ENCODE measurements at regions not wholly inside any gene's neighbourhood (a gene's known extent, or its start where the extent isn't known, plus 50 kb on each side); places are given as distances from the start of the nearest gene placed in this dataset.

DNA sequence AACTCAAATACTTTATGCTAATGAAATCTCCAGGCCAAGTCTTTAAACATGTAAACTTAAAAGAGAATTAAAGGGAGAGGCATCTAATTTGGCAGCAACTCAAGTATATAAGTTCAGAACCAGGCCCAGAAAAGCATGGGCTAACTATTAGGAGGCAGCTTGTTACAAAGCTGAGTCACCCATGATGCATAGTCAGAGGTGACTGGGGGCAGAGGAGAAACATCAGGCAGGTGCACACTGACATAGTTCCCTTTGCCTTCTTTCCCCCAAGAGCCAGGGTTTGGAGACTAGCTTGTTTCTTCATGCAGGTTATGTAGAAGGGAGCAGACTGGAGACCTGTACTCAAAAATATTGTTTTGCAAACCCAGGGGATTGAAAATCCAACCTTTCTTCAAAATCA is 619.0 kb downstream of the SOX6 start:
- no peak for DNase-seq (ENCODE audit: low read depth)

DNA sequence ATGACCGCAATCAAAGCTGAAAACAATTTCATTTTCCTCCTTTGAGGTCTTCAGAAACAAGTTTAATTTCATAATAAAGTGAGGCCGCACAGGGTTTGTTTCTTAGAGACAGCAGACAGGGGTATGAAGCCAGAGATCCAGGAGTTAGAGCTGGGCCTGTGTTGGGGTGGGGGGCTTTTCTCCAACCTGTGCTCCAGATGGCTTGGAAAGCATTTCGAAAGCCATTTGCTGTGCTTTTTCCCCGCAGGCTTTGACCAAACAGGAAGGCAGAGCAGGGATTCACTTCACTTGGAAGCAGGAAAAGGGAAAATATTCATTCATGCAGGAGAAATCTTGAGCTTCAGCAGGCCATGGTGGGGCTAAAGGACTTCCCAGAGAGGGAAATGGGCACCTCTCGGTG is 617.4 kb downstream of the SOX6 start:
- DNase-seq (ENCODE audit: low read depth): no peak

DNA sequence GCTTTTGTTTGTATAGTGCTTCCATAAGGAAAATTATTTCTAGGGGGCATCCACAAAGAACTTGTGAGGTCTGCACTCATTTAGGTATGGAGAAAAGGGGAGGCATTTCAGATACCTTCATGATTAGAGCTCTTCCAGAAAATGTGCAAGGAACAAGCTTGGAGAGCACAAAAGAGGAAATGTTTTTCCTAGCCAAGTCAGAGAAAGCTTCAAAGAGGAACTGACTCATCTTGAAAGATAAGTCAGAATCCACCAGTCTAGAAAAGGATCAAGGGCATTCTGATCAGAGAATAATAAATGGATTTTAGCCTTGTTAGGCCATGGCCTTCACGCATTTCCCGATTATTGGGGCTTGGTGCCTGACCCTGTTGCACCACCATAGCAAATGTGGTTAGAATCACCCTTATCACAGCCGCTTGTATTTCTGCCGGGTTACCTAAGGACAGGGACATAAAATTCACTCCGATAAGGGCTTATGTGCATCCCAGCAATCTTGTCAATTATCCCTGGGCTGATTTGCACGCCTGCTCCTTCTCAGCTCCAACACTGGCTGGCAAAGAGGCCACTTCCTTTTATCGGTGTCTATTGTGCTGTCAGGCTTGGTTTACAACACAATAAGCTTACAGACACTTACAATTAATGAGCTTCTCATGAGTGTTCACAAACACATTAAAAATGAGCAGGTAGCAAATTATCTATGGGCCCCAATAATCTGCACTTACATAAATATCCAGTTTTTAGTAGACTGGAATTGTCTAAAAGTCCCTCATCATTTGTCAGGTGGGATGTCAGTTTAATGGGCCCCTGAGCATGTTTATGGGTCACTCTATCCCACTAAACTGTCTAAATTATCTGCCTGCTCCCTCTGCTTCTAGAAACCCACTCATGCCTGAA is 613.5 kb downstream of the SOX6 start:
- DNase-seq (ENCODE audit: low read depth): no peak

DNA sequence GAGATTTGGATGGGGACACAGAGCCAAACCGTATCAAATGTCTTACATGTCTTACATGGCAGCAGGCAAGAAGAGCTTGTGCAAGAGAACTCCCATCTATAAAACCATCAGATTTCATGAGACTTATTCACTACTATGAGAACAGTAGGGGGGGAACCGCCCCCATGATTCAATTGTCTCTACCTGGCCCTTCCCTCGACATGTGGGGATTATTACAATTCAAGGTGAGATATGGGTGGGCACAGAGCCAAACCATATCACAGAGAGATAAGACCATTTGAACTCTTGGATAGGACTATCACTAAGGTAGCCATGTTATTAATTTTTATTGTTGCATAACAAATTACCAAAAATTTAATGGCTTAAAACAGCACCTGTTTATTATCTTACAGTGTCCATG is 611.7 kb downstream of the SOX6 start:
- DNase-seq (ENCODE audit: low read depth): no peak

DNA sequence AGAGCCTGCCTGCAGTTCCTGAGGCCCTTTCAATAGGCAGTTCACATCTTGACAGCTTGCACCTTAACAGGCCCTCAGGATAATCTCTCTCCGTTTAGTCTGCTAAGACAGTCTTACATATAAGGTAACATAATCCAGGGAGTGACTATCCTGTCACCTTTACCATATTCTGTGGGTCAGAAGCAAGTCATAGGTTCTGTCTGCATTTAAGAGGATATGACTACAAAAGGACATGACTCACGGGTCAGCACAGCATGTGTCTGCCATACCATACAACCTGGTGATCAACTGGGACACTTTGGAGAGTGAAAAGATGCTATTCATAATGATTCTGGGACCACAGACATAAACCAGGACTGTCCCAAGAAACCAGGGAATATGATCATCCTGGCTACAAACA is 611.1 kb downstream of the SOX6 start:
- DNase-seq (ENCODE audit: low read depth): no peak

DNA sequence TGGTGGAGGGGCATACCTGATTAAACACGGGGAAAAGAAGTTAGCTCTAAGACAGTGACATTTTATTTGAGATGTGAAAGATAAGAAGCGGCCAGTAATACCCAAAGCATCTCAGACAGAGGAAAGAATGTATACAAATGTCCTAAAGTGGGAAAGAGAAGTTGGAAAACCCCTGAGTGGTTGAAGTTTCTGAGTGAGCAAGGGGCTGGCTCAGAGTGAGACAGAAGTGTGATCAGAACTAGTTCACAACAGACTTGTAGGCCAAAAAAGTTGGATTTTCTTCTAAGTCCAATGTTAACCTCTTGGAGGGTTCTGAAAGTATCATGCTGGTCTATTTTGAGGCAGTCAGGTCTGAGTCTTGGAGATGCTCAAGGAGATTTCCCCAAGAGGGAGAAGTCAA is 608.7 kb downstream of the SOX6 start:
- DNase-seq (ENCODE audit: low read depth): no peak

DNA sequence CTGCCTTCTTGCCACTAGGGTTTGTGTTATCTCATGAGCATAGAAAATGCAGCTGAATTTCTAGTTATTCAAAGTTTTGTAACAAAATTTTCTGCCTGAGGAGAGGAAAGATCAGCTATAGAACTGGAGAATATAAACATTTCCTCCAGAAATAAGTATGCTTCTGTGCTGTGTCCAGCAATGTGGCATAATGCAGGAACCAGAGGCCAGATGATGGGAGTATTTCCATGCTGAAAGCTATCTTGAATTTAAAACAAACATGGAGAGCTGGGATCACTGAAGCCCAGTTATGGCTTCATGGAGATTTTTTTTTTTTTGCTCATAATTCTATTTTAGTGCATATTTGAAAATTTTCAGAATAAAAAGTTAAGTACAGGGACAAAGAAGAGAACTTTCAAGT is 608.2 kb downstream of the SOX6 start:
- DNase-seq (ENCODE audit: low read depth): no peak

DNA sequence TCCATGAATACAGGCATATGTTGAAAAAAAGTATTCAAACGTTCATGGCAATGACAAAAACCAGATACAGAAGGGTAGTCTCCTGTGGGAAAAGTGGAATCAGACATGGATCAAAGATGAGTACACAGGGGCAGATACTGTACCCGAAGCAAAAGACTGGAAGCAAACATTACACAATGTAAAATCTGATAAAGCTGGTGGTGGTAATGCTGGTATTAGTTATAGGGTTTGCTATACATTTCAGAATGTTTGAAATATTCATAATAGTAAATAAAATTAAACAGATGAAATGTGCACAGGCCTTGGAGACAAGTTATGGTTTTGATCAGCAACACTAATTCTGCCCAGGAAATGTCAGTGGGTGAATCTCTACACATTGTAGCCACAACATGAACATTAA is 607.6 kb downstream of the SOX6 start:
- DNase-seq (ENCODE audit: low read depth): no peak

DNA sequence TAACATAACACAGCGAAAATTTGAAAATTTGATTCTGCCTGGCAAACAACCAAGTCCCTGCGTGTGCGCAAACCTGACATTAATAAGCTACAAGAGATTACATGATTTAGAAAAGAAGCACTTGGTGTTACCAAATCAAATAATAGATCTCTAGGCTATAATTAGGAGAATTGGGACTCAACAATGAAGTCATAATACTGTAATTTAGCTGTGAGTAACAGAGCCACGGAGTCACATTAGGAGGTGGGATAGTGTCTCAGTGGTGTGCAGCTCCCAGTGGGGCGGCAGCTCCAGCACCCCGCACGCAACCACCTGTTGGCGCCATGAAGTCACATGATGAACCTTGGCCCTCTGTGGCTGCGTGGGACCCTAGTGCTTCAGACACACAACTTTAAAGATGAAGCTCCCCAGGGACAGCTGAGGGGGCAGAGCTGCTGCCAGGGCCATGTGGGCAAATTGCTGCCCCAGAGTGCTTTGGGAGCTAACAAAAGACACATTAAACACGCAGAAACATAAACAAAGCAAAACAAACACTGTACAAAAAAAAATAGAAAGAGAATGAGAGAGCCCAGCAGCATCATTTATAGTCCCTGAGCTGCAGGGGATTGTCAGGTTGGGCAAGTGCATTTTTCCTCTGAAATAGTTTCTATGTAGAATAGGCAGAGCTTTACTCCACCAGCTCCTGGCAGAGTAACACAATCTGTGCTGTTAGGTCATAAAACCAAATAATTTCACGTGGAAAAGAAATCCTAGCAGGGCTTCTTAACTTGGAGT is 605.6 kb downstream of the SOX6 start:
- no peak for DNase-seq (ENCODE audit: low read depth)

DNA sequence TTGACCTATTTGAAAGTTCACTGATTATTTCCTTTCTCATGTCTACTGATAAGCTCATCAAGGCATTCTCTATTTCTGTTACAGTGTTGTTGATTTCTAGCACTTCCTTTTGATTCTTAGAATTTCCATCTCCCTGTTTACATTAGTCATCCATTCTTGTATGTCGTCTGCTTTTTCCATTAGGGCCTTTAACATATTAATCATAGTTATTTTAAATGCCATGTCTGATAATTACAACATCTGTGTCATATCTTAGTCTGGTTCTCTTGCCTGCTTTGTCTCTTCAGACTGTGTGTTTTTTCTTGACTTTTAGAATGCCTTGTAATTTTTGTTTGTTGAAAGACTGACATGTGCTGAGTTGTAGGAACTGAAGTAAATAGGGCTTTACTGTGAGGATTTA is 602.1 kb downstream of the SOX6 start:
- no peak for DNase-seq (ENCODE audit: low read depth)

DNA sequence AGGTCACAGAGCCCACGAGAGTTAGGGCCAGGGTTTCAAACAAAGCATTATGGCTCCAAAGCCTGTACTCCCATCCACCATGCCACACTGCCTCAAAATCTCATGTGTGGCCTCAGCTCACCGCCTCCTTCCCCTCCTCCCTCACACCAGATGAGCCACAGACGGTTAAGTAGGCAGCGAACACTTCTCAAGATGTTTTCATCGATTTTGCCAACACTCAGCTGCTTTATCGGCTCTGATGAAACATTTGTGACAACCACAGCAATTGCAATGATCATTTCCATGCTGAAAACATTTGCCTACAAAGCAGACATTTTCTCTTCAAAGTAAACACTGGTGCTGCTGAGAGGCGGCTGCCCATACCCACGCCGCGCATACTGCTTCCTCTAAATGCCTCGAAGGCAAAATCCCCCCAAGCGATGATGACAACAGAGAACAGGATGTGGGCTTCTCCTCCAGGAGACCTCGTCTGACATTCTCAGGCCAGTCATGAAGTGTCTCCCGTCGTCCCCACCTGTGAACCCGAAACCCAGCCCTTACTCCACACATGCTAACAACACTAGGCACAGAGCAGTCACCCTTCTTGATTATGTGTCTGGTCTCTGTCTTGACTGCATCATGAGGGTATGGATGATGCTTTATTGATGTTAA is 599.2 kb downstream of the SOX6 start:
- DNase-seq (ENCODE audit: low read depth): no peak

DNA sequence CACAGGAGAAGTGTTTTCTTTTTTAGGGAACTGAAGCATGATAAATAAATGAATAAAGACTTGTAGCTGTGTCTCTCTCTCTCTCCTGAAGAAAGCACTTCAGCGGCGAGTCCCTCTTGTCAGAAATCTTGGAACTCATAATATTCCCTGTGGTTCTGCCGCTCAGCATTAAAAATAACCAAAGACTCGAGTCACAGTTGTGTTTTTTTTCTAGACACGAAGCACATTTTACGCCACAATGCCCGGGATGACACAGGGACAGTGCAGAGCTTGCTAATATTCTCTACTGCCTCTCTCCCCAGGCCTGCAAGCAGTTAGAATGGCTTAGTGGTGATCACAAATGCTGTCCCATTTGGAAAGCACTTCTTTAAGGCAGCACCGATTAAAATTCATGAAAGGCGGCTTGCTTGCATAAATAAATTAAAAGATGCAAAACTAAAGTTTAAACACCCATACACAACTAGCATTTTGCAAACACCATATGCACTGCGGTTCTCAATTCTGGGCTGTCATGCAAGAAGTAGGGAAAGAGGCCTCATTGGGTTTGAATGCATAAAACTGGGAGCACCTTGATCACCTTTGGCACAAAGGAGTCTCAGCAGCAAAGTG is 597.4 kb downstream of the SOX6 start:
- DNase-seq (ENCODE audit: low read depth): no peak

DNA sequence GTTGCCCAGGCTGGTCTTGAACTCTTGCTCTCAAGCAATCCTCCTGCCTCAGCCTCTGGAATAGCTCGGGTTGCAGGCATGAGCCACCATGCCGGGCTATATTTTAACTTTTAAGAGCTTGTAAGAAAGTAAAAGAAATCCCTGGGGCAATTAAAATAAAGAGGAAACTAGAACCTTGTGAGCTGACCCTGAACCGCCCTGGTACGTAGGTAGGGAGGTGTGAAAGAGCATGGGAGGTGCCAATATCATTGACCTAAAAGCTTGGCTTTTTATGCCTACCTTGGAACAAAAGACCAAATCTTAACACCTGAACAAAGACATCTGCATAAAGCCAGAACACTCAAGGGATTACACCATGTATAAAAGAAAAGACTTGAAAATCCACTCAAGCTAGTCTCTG is 595.1 kb downstream of the SOX6 start:
- no peak for DNase-seq (ENCODE audit: low read depth)

DNA sequence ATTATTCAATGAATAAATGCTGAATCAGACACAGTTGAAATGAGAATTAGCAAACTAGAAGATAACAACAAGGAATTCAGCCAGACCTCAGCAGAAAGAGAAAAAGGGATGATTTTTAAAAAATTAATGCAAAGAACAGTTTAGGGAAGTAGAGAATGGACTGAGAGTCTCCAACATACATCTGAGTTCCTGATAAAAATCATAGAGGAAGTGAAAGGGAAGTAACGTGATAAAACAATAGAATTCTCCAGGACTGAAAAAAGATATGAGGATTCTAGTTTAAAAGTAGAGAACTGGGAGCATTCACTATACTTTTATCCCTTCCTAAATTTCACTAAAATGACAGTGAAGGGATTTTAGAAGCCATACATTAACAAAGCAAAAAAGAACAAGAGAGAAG is 592.0 kb downstream of the SOX6 start:
- DNase-seq (ENCODE audit: low read depth): no peak

DNA sequence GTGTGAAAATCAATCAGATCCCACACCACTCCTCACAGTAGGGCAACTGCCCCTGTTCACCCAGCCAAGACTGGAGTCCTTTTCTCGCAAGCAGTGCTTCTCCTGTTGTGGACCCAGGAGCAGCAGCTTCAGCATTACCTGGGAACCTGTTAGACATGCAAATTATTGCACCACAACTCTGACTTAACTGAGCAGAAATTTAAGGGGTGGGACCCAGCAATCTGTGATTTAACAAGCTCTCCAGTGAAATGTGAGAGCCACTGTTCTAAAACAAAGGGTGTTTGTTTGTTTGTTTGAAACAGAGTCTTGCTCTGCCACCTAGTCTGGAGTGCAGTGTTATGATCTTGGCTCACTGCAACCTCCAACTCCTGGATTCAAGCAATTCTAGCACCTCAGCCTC is 591.4 kb downstream of the SOX6 start:
- no peak for DNase-seq (ENCODE audit: low read depth)

DNA sequence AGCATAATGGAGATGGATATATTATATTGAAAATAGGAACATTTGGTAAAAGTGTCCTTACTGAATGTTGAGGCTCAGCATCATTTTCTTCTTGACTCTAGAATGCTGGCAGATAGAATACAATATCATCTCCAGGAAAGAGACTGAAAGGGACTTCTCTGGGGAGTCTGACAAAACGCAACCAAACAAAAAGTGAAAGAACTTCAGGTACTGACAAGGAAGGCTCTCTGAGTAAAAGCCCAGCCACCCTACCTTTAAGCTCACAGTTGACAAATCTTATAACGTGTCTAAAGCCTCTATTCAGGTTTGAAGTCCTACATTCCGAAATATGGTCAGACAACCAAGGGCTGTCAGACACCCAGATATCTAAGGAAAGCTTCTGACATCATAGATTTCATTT is 590.8 kb downstream of the SOX6 start:
- DNase-seq (ENCODE audit: low read depth): no peak

DNA sequence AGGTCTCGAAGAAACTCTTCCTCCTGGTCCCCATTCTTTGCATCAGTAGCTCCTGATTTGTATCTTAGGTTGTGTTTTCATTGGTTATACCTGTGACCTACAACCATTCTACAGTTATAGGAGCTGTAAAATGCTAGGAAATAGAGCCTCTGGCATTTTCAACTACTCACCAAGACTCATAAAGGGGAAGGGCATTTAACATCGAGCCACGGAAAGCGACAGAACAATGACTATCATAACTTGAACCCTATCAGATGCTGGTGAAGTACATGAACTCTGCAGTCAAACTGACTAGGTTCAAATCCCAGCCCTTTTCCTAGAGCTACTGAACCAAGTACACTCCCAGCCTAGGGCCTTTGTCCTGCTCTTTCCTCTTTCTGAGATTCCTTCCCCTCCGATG is 588.0 kb downstream of the SOX6 start:
- DNase-seq (ENCODE audit: low read depth): no peak

DNA sequence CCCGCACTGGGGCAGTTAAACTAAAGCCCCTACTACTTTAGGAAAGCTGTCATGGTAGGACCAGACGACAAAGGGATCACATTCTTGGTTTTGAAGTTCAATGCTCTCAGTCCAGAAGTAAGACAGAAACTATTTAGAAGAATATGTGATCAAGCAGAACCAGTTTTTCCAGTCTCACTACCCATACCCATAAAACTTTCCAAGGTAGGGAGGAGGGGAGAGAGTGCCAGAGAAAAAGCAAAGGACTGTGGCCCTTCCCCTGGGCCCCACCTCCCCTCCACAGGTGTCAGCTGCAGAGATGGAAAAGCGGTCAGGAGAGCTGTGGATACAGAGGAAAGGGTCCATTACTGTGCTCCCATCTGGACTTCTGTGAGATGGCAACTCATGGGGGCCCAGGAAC is 587.1 kb downstream of the SOX6 start:
- DNase-seq (ENCODE audit: low read depth): no peak

DNA sequence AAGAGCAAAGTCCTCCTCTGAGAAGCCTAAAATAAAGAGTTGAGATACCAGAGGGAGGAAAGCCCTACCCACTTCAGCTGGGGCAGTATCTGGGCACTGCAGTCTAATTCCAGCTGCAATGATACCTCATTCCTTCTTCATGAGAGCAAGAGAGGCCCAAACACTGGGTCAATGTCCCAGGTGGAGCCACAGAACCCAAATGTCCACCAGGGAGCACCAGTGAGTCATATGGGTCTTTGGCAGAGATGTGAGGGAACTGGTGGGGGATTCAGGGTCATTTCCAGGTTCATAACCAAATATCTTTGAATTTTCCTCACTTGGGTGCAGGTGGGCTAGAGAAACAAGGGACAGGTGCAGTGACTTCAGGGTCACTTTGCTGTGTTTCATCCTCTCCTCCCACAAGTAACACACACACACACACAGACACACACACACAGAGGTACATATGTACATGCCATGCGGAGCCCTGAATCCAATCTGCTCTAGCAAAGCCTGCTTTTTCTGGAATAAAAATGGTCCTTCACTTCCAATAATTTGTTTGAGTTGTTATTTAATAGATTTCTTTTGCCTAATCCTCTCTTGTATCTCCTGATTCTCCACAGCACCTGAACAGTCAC is 585.4 kb downstream of the SOX6 start:
- no peak for DNase-seq (ENCODE audit: low read depth)

DNA sequence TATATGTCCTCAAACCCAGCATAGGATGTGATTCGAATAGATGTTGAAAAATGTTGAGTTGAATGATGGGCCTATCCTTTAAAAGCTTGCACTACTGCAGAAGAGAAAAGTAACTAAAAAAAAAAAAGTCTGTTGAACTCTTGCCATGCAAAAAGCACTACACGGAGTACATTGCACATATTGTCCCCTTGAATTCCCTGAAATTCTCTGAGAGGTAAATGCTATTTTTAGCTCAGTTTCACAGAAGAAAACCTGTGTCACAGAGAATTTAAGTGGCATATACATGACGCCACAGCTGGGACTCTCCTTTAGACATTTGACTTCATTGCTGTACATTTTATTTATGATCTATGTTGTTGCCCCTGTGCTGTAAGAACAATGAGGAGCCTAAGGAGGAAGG is 583.8 kb downstream of the SOX6 start:
- no peak for DNase-seq (ENCODE audit: low read depth)

DNA sequence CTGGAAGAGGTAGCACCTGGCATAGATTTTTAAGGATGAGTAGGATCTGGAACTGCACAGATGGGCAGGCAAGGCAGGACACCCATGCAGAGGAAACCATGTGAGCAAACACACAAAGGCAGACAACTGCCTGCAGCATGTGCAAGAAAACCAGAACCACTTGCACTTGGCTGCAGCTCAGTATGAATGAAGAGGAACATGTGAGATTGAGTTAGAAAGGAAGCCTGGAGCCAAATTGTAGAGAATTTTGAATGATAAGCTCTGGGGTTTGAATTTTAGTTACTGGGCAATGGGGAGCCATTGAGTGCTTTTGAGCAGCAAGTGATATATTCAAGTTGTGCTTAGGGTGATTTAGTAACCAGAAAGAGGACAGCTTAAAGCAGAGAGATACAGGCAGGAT is 583.4 kb downstream of the SOX6 start:
- no peak for DNase-seq (ENCODE audit: low read depth)
